Natural killer cell (primary cell): ENCODE measurements at regions not wholly inside any gene's neighbourhood (a gene's known extent, or its start where the extent isn't known, plus 50 kb on each side); places are given as distances from the start of the nearest gene placed in this dataset.
"Not testable (repeated sequence)": the region's sequence is repeated elsewhere in the genome, so short reads cannot be mapped to it uniquely, and the experiment has no call there.

Experiments used
- ATAC-seq, 3 donors: fragments of 150-1000 bp in 2 of 3; fragments of 200-7000 bp in 1 of 3; cut with Tn5 transposase; 1 replicate in 1 of 3; 2 replicates in 2 of 3; pipeline ENCODE4 v1.10.0; 2021; ENCODE audit warnings: mild to moderate bottlenecking in 2 of 3, moderate library complexity in 2 of 3
- DNase-seq, 2 donors: peaks; one replicate each; pipeline versions ENCODE4 v3.0.0 to v3.0.0-alpha.2; 2013 to 2021; ENCODE audit warnings: mixed read lengths in 1 of 2
- H3K27ac ChIP-seq: one replicate; pipeline ENCODE4 v1.5.1; 2013; ENCODE audit warnings: mild to moderate bottlenecking, low read length
- H3K27me3 ChIP-seq: one replicate; pipeline ENCODE4 v1.6.1; 2013; ENCODE audit warnings: low read length; ENCODE audit not compliant: control insufficient read depth, insufficient read depth
- H3K36me3 ChIP-seq: one replicate; pipeline ENCODE4 v1.6.1; 2013; ENCODE audit warnings: low read length; ENCODE audit not compliant: control insufficient read depth, insufficient read depth
- H3K4me1 ChIP-seq: one replicate; pipeline ENCODE4 v1.6.1; 2013; ENCODE audit warnings: low read length; ENCODE audit not compliant: control insufficient read depth, insufficient read depth
- H3K4me3 ChIP-seq: one replicate; pipeline ENCODE4 v1.5.1; 2013; ENCODE audit warnings: low read length
- H3K9me3 ChIP-seq: one replicate; pipeline ENCODE4 v1.6.1; 2013; ENCODE audit warnings: low read length; ENCODE audit not compliant: control insufficient read depth, insufficient read depth
- H3K27ac Mint-ChIP-seq, 2 donors: one replicate each; pipeline ENCODE4 v1.8.0; 2022; ENCODE audit warnings: mild to moderate bottlenecking in 2 of 2, mixed read lengths in 2 of 2, moderate library complexity in 1 of 2
- H3K27me3 Mint-ChIP-seq, 2 donors: one replicate each; pipeline ENCODE4 v1.8.0; 2022; ENCODE audit warnings: low read depth in 2 of 2, mixed read lengths in 2 of 2
- H3K36me3 Mint-ChIP-seq: one replicate; pipeline ENCODE4 v1.8.0; 2022; ENCODE audit warnings: mixed read lengths
- H3K4me1 Mint-ChIP-seq, 2 donors: one replicate each; pipeline ENCODE4 v1.8.0; 2022; ENCODE audit warnings: mixed read lengths in 2 of 2
- H3K4me3 Mint-ChIP-seq: one replicate; pipeline ENCODE4 v1.8.0; 2022; ENCODE audit warnings: mild to moderate bottlenecking, moderate library complexity, mixed read lengths
- H3K9me3 Mint-ChIP-seq, 2 donors: one replicate each; pipeline ENCODE4 v1.8.0; 2022; ENCODE audit warnings: mixed read lengths in 2 of 2
- CTCF ChIP-seq: fragments of 200-600 bp; IDR thresholded peaks from one replicate; pipeline ENCODE4 v1.8.0; 2022; ENCODE audit warnings: antibody characterized with exemption
- WGBS: methylation state at CpG from one replicate; pipeline ENCODE4 v1.1.7; 2013; ENCODE audit warnings: missing lambda C conversion rate; ENCODE audit not compliant: insufficient coverage; 5-methylcytosine and 5-hydroxymethylcytosine counted together
- intact Hi-C: fragments of 100-400 bp; cut with micrococcal nuclease; formaldehyde crosslinking; loops from one replicate; pipeline ENCODE4 v1.14.2; 2022

GRCh38 chr1:198848206-198848605, 209.4 kb downstream of the PTPRC start:
- H3K4me3 ChIP-seq, result no peak overlapping the region
- H3K4me3 Mint-ChIP-seq, result no peak overlapping the region
- H3K4me1 ChIP-seq, result no peaks in the 10 kb centered on the region
- H3K9me3 Mint-ChIP-seq, result no peaks in the 10 kb centered on the region
- intact Hi-C loops, result no loop called here
- H3K4me1 Mint-ChIP-seq, result peaks cover 5 to 6% of the 10 kb centered on the region in 2 donors
- ATAC-seq (no peak), DNase-seq (no peak)
- no peaks in the 10 kb centered on the region for H3K27me3 Mint-ChIP-seq
- H3K9me3 ChIP-seq, result no peaks in the 10 kb centered on the region
- no peaks in the 10 kb centered on the region for H3K27me3 ChIP-seq
- no peak overlapping the region for H3K27ac Mint-ChIP-seq
- peaks cover 4% of the 10 kb centered on the region for H3K36me3 ChIP-seq
- no peak for TF ChIP-seq CTCF
- no peaks in the 10 kb centered on the region for H3K36me3 Mint-ChIP-seq
- WGBS, result 100% methylated on average over 1 of the region's 1 CpG
- no peak overlapping the region for H3K27ac ChIP-seq

GRCh38 chr1:198848649-198849048, 209.8 kb downstream of the PTPRC start:
- 83% methylated on average over 1 of the region's 1 CpG for WGBS
- no peak overlapping the region for H3K27ac ChIP-seq
- DNase-seq (no peak), ATAC-seq (no peak)
- TF ChIP-seq CTCF, result no peak
- Mint-ChIP-seq H3K27me3 (no peaks in the 10 kb centered on the region), H3K27ac (no peak overlapping the region), H3K36me3 (no peaks in the 10 kb centered on the region), H3K9me3 (no peaks in the 10 kb centered on the region), H3K4me1 (peaks cover 6 to 7% of the 10 kb centered on the region in 2 donors), H3K4me3 (no peak overlapping the region)
- no peaks in the 10 kb centered on the region for H3K27me3 ChIP-seq
- intact Hi-C loops, result no loop called here
- H3K4me1 ChIP-seq, result no peaks in the 10 kb centered on the region
- no peaks in the 10 kb centered on the region for H3K9me3 ChIP-seq
- no peak overlapping the region for H3K4me3 ChIP-seq
- peaks cover 4% of the 10 kb centered on the region for H3K36me3 ChIP-seq

GRCh38 chr1:198849093-198849492, 210.3 kb downstream of the PTPRC start:
- H3K9me3 Mint-ChIP-seq, result no peaks in the 10 kb centered on the region
- no peak overlapping the region for H3K27ac ChIP-seq
- no peak overlapping the region for H3K4me3 ChIP-seq
- TF ChIP-seq CTCF, result no peak
- peaks cover 6 to 7% of the 10 kb centered on the region in 2 donors for H3K4me1 Mint-ChIP-seq
- no peaks in the 10 kb centered on the region for H3K27me3 ChIP-seq
- intact Hi-C loops, result no loop called here
- no peak overlapping the region for H3K4me3 Mint-ChIP-seq
- no peaks in the 10 kb centered on the region for H3K4me1 ChIP-seq
- no peaks in the 10 kb centered on the region for H3K36me3 Mint-ChIP-seq
- ATAC-seq, result no peak
- WGBS, result 100% methylated on average over 2 of the region's 2 CpGs
- no peaks in the 10 kb centered on the region for H3K27me3 Mint-ChIP-seq
- H3K9me3 ChIP-seq, result no peaks in the 10 kb centered on the region
- no peak overlapping the region for H3K27ac Mint-ChIP-seq
- peaks cover 4% of the 10 kb centered on the region for H3K36me3 ChIP-seq
- no peak for DNase-seq

GRCh38 chr1:198850196-198850595, 211.4 kb downstream of the PTPRC start:
- 100% methylated on average over 1 of the region's 1 CpG for WGBS

GRCh38 chr1:198850966-198851365, 212.1 kb downstream of the PTPRC start:
- H3K36me3 Mint-ChIP-seq, result not testable (repeated sequence)

More at GRCh38 chr1:198850196-198850595, 211.4 kb downstream of the PTPRC start:
- no peak overlapping the region for H3K4me3 ChIP-seq
- H3K4me1 ChIP-seq, result no peaks in the 10 kb centered on the region
- intact Hi-C loops, result no loop called here
- no peak for ATAC-seq
- H3K27me3 Mint-ChIP-seq, result no peaks in the 10 kb centered on the region
- H3K4me3 Mint-ChIP-seq, result no peak overlapping the region
- no peaks in the 10 kb centered on the region for H3K9me3 Mint-ChIP-seq
- H3K27ac ChIP-seq, result no peak overlapping the region
- H3K27ac Mint-ChIP-seq, result no peak overlapping the region
- H3K9me3 ChIP-seq, result no peaks in the 10 kb centered on the region
- no peak for TF ChIP-seq CTCF
- no peaks in the 10 kb centered on the region for H3K36me3 Mint-ChIP-seq
- peaks cover 4% of the 10 kb centered on the region for H3K36me3 ChIP-seq
- peaks cover 6 to 7% of the 10 kb centered on the region in 2 donors for H3K4me1 Mint-ChIP-seq
- H3K27me3 ChIP-seq, result no peaks in the 10 kb centered on the region
- DNase-seq, result no peak

More at GRCh38 chr1:198850966-198851365, 212.1 kb downstream of the PTPRC start:
- intact Hi-C loops, DNase-seq, H3K9me3 ChIP-seq, H3K27me3 ChIP-seq, H3K9me3 Mint-ChIP-seq, H3K4me3 ChIP-seq, H3K27me3 Mint-ChIP-seq, H3K36me3 ChIP-seq, ATAC-seq, H3K4me1 ChIP-seq, H3K4me1 Mint-ChIP-seq, H3K27ac ChIP-seq, H3K27ac Mint-ChIP-seq, H3K4me3 Mint-ChIP-seq: not testable (repeated sequence)
- 100% methylated on average over 4 of the region's 5 CpGs for WGBS
